Panc1 (cell line): ENCODE measurements at regions not wholly inside any gene's neighbourhood (a gene's known extent, or its start where the extent isn't known, plus 50 kb on each side); places are given as distances from the start of the nearest gene placed in this dataset.

Experiments
- ATAC-seq: fragments of 200-7000 bp; cut with Tn5 transposase; 2 replicates; pipeline ENCODE4 v1.9.1; 2020; ENCODE audit warnings: mild to moderate bottlenecking, moderate library complexity
- BruUV-seq: library from RNA; stranded (reverse); fragments of 400-500 nt; replicated peaks from 2 replicates; lab custom pipeline; 2021; lab: Mats Ljungman, UMichigan
- CTCF ChIA-PET: fragments of 300-600 bp; sonication (Branson Sonifier 250); formaldehyde crosslinking; loops from one replicate; lab custom pipeline; 2022; ENCODE audit warnings: antibody characterized with exemption; lab: Charles Lee
- POLR2A ChIA-PET: fragments of 300-600 bp; sonication (Branson Sonifier 250); formaldehyde crosslinking; loops from one replicate; lab custom pipeline; 2022; ENCODE audit warnings: antibody characterized with exemption; lab: Charles Lee
- DNase-seq: peaks from one replicate; pipeline ENCODE4 v3.0.0-alpha.2; 2010; ENCODE audit warnings: low read depth, low spot score
- H3K27ac ChIP-seq: 2 replicates; pipeline ENCODE4 v1.5.1; 2011; ENCODE audit warnings: mild to moderate bottlenecking, low read length, inconsistent platforms
- H3K27me3 ChIP-seq: fragments of 200-500 bp; sonication (Bioruptor generic); 2 replicates; pipeline ENCODE4 v1.6.0; 2014; ENCODE audit warnings: low read length, inconsistent platforms; ENCODE audit not compliant: control insufficient read depth, insufficient read depth
- H3K36me3 ChIP-seq: fragments of 200-500 bp; sonication (Bioruptor generic); 2 replicates; pipeline ENCODE4 v1.5.1; 2014; ENCODE audit warnings: inconsistent platforms, mild to moderate bottlenecking, low read length, moderate library complexity; ENCODE audit not compliant: control insufficient read depth, insufficient read depth
- H3K4me1 ChIP-seq: 2 replicates; pipeline ENCODE4 v1.5.1; 2011; ENCODE audit warnings: inconsistent platforms, mild to moderate bottlenecking, low read length, moderate library complexity; ENCODE audit not compliant: control insufficient read depth, insufficient read depth
- H3K4me3 ChIP-seq, 2 experiments: 2 replicates each; pipeline ENCODE4 v1.5.1; 2011 to 2012; ENCODE audit warnings: low read depth in 2 of 2, low read length in 2 of 2, mild to moderate bottlenecking in 2 of 2, inconsistent platforms in 1 of 2, moderate library complexity in 1 of 2
- H3K9me3 ChIP-seq: fragments of 200-500 bp; sonication (Bioruptor generic); 2 replicates; pipeline ENCODE4 v1.5.1; 2014; ENCODE audit warnings: low read depth, mild to moderate bottlenecking, inconsistent platforms, low read length, moderate library complexity; ENCODE audit not compliant: control insufficient read depth, insufficient read depth
- CTCF ChIP-seq: fragments of 450-650 bp; IDR thresholded peaks from 2 replicates; pipeline ENCODE4 v1.5.1; 2017; ENCODE audit warnings: mild to moderate bottlenecking
- POLR2AphosphoS5 ChIP-seq: IDR thresholded peaks from 2 replicates; pipeline ENCODE4 v1.6.1; 2012; ENCODE audit warnings: mild to moderate bottlenecking, low read depth, low read length, moderate library complexity
- REST ChIP-seq, 2 experiments: IDR thresholded peaks; 2 replicates each; pipeline ENCODE4 v1.6.1; 2011 to 2012; ENCODE audit warnings: low read depth in 2 of 2, control low read depth in 1 of 2, low read length in 1 of 2, mild to moderate bottlenecking in 1 of 2, moderate library complexity in 1 of 2; ENCODE audit not compliant: insufficient read depth in 1 of 2
- SIN3A ChIP-seq: IDR thresholded peaks from 2 replicates; pipeline ENCODE4 v1.6.1; 2012; ENCODE audit warnings: low read depth, mild to moderate bottlenecking, low read length, moderate library complexity, borderline replicate concordance; ENCODE audit not compliant: insufficient read depth
- TCF7L2 ChIP-seq: IDR thresholded peaks from 2 replicates; pipeline ENCODE4 v1.6.1; 2011; ENCODE audit warnings: mild to moderate bottlenecking, low read depth, low read length, inconsistent platforms
- in situ Hi-C: cut with HindIII; loops from 2 replicates; pipeline ENCODE4 v1.10.0; 2016; ENCODE audit warnings: low sequenced_read_pairs, low pct_unique_long_range_greater_than_20kb
- intact Hi-C: fragments of 100-400 bp; cut with micrococcal nuclease; formaldehyde crosslinking; loops from one replicate; pipeline ENCODE4 v1.10.0; 2022; ENCODE audit not compliant: unreplicated experiment

GRCh38 chr3:162278834-162279233 lies 782.2 kb downstream of the OTOL1 start:
- TF ChIP-seq SIN3A = no peak
- TF ChIP-seq TCF7L2 = no peak
- TF ChIP-seq REST (IDR thresholded peaks at IDR 0.05; ENCODE audit: insufficient read depth in 1 of 2, low read depth in 2 of 2, low read length in 1 of 2) = no peak
- no peak overlapping the region for H3K27ac ChIP-seq
- CTCF ChIA-PET = no interaction called here
- no peak for ATAC-seq
- no peak for DNase-seq
- intact Hi-C loops (no loop called here), in situ Hi-C loops (no loop called here)
- H3K4me3 ChIP-seq = no peak overlapping the region
- no peaks in the 10 kb centered on the region; the same call in 1 of the 2 replicates for H3K9me3 ChIP-seq
- no peaks in the 10 kb centered on the region for H3K36me3 ChIP-seq
- BruUV-seq = no TSS peak
- POLR2A ChIA-PET = no interaction called here
- no peaks in the 10 kb centered on the region for H3K4me1 ChIP-seq
- no peaks in the 10 kb centered on the region for H3K27me3 ChIP-seq

- H3K27ac ChIP-seq = no peak overlapping the region
Observed at GRCh38 chr3:162285259-162285658, 788.7 kb downstream of the OTOL1 start.

More at GRCh38 chr3:162285259-162285658, 788.7 kb downstream of the OTOL1 start:
- CTCF ChIA-PET = no interaction called here
- Histone ChIP-seq H3K4me3 (no peak overlapping the region), H3K9me3 (no peaks in the 10 kb centered on the region; the same call in 1 of the 2 replicates), H3K27me3 (no peaks in the 10 kb centered on the region), H3K4me1 (no peaks in the 10 kb centered on the region), H3K36me3 (no peaks in the 10 kb centered on the region)
- TF ChIP-seq POLR2AphosphoS5 (no peak), TCF7L2 (no peak), REST (IDR thresholded peaks at IDR 0.05; ENCODE audit: insufficient read depth in 1 of 2, low read depth in 2 of 2, low read length in 1 of 2) (no peak), SIN3A (no peak), CTCF (no peak)
- BruUV-seq = no TSS peak
- intact Hi-C loops = no loop called here
- no peak for ATAC-seq
- DNase-seq = no peak
- POLR2A ChIA-PET = no interaction called here
- in situ Hi-C loops = no loop called here
